GM23338 (cell line): ENCODE measurements at regions not wholly inside any gene's neighbourhood (a gene's known extent, or its start where the extent isn't known, plus 50 kb on each side); places are given as distances from the start of the nearest gene placed in this dataset.
A peak's percentile ranks its signal among the peaks of the same experiment; 100 is the strongest.

Experiments
- ATAC-seq: fragments of 200-7000 bp; cut with Tn5 transposase; 3 replicates; pipeline ENCODE4 v1.9.1; 2020
- DNase-seq: peaks from one replicate; pipeline ENCODE4 v3.0.0-alpha.2; 2015; ENCODE audit warnings: low spot score
- H2AFZ ChIP-seq: fragments of 200-600 bp; sonication (generic); 2 replicates; pipeline ENCODE4 v1.8.0; 2016; ENCODE audit warnings: antibody characterized with exemption, mild to moderate bottlenecking, moderate library complexity
- H3F3A ChIP-seq: fragments of 200-600 bp; sonication (generic); replicated peaks from 2 replicates; pipeline ENCODE4 v1.8.0; 2017; ENCODE audit warnings: antibody characterized with exemption, mixed run types, low read depth
- H3K27ac ChIP-seq: fragments of 200-600 bp; sonication (generic); 2 replicates; pipeline ENCODE4 v1.6.1; 2016; ENCODE audit warnings: low read depth
- H3K27me3 ChIP-seq: fragments of 200-600 bp; sonication (generic); 2 replicates; pipeline ENCODE4 v1.8.0; 2016; ENCODE audit warnings: mild to moderate bottlenecking, mixed run types, moderate library complexity; ENCODE audit not compliant: insufficient read depth
- H3K36me3 ChIP-seq: fragments of 200-600 bp; sonication (generic); 2 replicates; pipeline ENCODE4 v1.8.0; 2016; ENCODE audit warnings: mild to moderate bottlenecking; ENCODE audit not compliant: insufficient read depth
- H3K4me1 ChIP-seq: fragments of 200-600 bp; sonication (generic); 2 replicates; pipeline ENCODE4 v1.8.0; 2016; ENCODE audit warnings: mild to moderate bottlenecking, moderate library complexity; ENCODE audit not compliant: insufficient read depth
- H3K4me2 ChIP-seq: fragments of 200-600 bp; sonication (generic); 2 replicates; pipeline ENCODE4 v1.7.1; 2017; ENCODE audit warnings: mixed run types
- H3K4me3 ChIP-seq: fragments of 200-600 bp; sonication (generic); 2 replicates; pipeline ENCODE4 v1.6.1; 2016; ENCODE audit warnings: mixed run types
- H3K79me2 ChIP-seq: fragments of 200-600 bp; sonication (generic); replicated peaks from 2 replicates; pipeline ENCODE4 v1.8.0; 2017; ENCODE audit warnings: mild to moderate bottlenecking; ENCODE audit not compliant: insufficient read depth
- H3K9me2 ChIP-seq: fragments of 200-600 bp; sonication (generic); 2 replicates; pipeline ENCODE4 v1.8.0; 2017; ENCODE audit not compliant: insufficient read depth
- H4K20me1 ChIP-seq: fragments of 200-600 bp; sonication (generic); replicated peaks from 2 replicates; pipeline ENCODE4 v1.8.0; 2017; ENCODE audit warnings: mild to moderate bottlenecking; ENCODE audit not compliant: insufficient read depth
- H3K27ac Mint-ChIP-seq: 2 replicates; pipeline ENCODE4 v1.8.0; 2020; ENCODE audit warnings: inconsistent platforms, mild to moderate bottlenecking, moderate library complexity, mixed read lengths
- H3K27me3 Mint-ChIP-seq: 3 replicates; pipeline ENCODE4 v1.8.0; 2022; ENCODE audit warnings: low read depth, mild to moderate bottlenecking, moderate library complexity, mixed read lengths, inconsistent platforms; ENCODE audit not compliant: insufficient read depth, poor library complexity
- H3K36me3 Mint-ChIP-seq: 3 replicates; pipeline ENCODE4 v1.8.0; 2021; ENCODE audit warnings: low read depth, mild to moderate bottlenecking, inconsistent platforms, moderate library complexity, mixed read lengths
- H3K4me1 Mint-ChIP-seq: 3 replicates; pipeline ENCODE4 v1.8.0; 2020; ENCODE audit warnings: mild to moderate bottlenecking, inconsistent platforms, mixed read lengths
- H3K4me3 Mint-ChIP-seq: 3 replicates; pipeline ENCODE4 v1.8.0; 2021; ENCODE audit warnings: moderate library complexity, mild to moderate bottlenecking, inconsistent platforms, mixed read lengths
- H3K9me3 Mint-ChIP-seq: 3 replicates; pipeline ENCODE4 v1.8.0; 2020; ENCODE audit warnings: moderate library complexity, mild to moderate bottlenecking, inconsistent platforms, mixed read lengths
- CREB1 ChIP-seq: fragments of 250-450 bp; sonication (Bioruptor Pico); IDR thresholded peaks from 2 replicates; pipeline ENCODE4 v1.5.0; 2020; ENCODE audit warnings: low read depth, mild to moderate bottlenecking, moderate library complexity
- EZH2 ChIP-seq: fragments of 200-600 bp; sonication (generic); IDR thresholded peaks from one replicate; pipeline ENCODE4 v1.8.0; 2017; ENCODE audit warnings: antibody characterized with exemption, mild to moderate bottlenecking, low read depth; ENCODE audit not compliant: unreplicated experiment
- EZH2phosphoT487 ChIP-seq: fragments of 200-600 bp; sonication (generic); IDR thresholded peaks from one replicate; pipeline ENCODE4 v1.8.1; 2018; ENCODE audit warnings: antibody characterized with exemption; ENCODE audit not compliant: unreplicated experiment
- JUNB ChIP-seq: IDR thresholded peaks from one replicate; pipeline ENCODE4 v1.6.1; 2016; ENCODE audit warnings: antibody characterized with exemption; ENCODE audit not compliant: unreplicated experiment
- NANOG ChIP-seq: IDR thresholded peaks from 2 replicates; pipeline ENCODE4 v1.6.1; 2016; ENCODE audit warnings: antibody characterized with exemption, borderline replicate concordance
- POLR2AphosphoS5 ChIP-seq: IDR thresholded peaks from 2 replicates; pipeline ENCODE4 v1.6.1; 2016; ENCODE audit warnings: antibody characterized with exemption, low read depth
- STAT1 ChIP-seq: IDR thresholded peaks from one replicate; pipeline ENCODE4 v1.6.1; 2016; ENCODE audit warnings: antibody characterized with exemption; ENCODE audit not compliant: unreplicated experiment
- ZNF114 ChIP-seq: fragments of 250-450 bp; sonication (Bioruptor Pico); IDR thresholded peaks from 2 replicates; pipeline ENCODE4 v1.5.0; 2020; ENCODE audit warnings: mild to moderate bottlenecking, moderate library complexity
- ZNF331 ChIP-seq: fragments of 250-450 bp; sonication (Bioruptor Pico); IDR thresholded peaks from 2 replicates; pipeline ENCODE4 v1.5.0; 2020; ENCODE audit warnings: low read depth, mild to moderate bottlenecking, moderate library complexity
- TF ChIP-seq, protein P1 (sequence below): IDR thresholded peaks from one replicate; pipeline ENCODE4 v1.6.1; 2018; ENCODE audit warnings: antibody characterized with exemption; ENCODE audit not compliant: unreplicated experiment
- TF ChIP-seq, protein P2 (sequence below): IDR thresholded peaks from 2 replicates; pipeline ENCODE4 v1.6.1; 2016; ENCODE audit warnings: antibody characterized with exemption
- TF ChIP-seq, protein P3 (sequence below): fragments of 250-450 bp; sonication (Bioruptor Pico); IDR thresholded peaks from 2 replicates; pipeline ENCODE4 v1.5.0; 2020; ENCODE audit warnings: mild to moderate bottlenecking, moderate library complexity
- TF ChIP-seq, protein P4 (sequence below), 2 experiments: fragments of 200-600 bp in 1 of 2; sonication (generic) in 1 of 2; conservative IDR thresholded peaks; 2 replicates each; pipeline versions ENCODE4 v1.5.1 to v1.6.1; 2016 to 2017; ENCODE audit warnings: antibody characterized with exemption in 2 of 2, low read depth in 2 of 2, mild to moderate bottlenecking in 2 of 2, moderate library complexity in 1 of 2

DNA sequence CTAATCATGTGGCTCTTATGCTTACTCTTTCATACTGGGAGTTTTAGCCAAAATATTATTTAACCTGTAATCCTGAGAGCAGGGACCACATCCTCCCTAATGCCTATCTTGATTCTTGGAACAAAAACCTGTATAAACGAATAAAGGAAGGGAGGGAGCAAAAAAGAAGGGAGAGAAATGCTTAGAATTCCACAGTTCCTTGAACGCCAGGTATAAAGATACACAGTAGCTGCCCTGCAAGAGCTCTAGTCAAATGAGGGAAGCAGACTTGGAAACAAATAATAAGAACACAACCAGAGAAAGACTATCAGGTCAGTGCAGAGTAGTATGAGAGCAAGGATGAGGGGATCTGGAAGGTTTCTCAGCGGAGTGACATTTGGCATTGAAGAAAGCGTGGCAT, 116.3 kb downstream of the SLC30A10 start:
- Histone ChIP-seq H2AFZ (0 out of 2 replicates have a peak overlapping the region, but pooled peaks have one; percentile 49), H3K9me2 (no peaks in the 10 kb centered on the region), H3K4me1 (peaks cover 10% of the 10 kb centered on the region; the same call in 1 of the 2 replicates), H3K27me3 (no peaks in the 10 kb centered on the region), H3K79me2 (no peaks in the 10 kb centered on the region), H3K27ac (no peak overlapping the region), H4K20me1 (no peaks in the 10 kb centered on the region), H3K4me2 (peak overlapping the region; percentile 29), H3K36me3 (no peaks in the 10 kb centered on the region), H3K4me3 (no peak overlapping the region), H3F3A (no peaks in the 10 kb centered on the region)
- Mint-ChIP-seq H3K9me3 (no peaks in the 10 kb centered on the region), H3K36me3 (no peaks in the 10 kb centered on the region), H3K27ac (no peak overlapping the region), H3K27me3 (no peaks in the 10 kb centered on the region), H3K4me1 (no peaks in the 10 kb centered on the region), H3K4me3 (no peak overlapping the region)
- ATAC-seq (peak; percentile 53), DNase-seq (peak; percentile 51)
- TF ChIP-seq, protein P1, sequence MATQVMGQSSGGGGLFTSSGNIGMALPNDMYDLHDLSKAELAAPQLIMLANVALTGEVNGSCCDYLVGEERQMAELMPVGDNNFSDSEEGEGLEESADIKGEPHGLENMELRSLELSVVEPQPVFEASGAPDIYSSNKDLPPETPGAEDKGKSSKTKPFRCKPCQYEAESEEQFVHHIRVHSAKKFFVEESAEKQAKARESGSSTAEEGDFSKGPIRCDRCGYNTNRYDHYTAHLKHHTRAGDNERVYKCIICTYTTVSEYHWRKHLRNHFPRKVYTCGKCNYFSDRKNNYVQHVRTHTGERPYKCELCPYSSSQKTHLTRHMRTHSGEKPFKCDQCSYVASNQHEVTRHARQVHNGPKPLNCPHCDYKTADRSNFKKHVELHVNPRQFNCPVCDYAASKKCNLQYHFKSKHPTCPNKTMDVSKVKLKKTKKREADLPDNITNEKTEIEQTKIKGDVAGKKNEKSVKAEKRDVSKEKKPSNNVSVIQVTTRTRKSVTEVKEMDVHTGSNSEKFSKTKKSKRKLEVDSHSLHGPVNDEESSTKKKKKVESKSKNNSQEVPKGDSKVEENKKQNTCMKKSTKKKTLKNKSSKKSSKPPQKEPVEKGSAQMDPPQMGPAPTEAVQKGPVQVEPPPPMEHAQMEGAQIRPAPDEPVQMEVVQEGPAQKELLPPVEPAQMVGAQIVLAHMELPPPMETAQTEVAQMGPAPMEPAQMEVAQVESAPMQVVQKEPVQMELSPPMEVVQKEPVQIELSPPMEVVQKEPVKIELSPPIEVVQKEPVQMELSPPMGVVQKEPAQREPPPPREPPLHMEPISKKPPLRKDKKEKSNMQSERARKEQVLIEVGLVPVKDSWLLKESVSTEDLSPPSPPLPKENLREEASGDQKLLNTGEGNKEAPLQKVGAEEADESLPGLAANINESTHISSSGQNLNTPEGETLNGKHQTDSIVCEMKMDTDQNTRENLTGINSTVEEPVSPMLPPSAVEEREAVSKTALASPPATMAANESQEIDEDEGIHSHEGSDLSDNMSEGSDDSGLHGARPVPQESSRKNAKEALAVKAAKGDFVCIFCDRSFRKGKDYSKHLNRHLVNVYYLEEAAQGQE, result no peak
- TF ChIP-seq POLR2AphosphoS5 (no peak), JUNB (no peak), ZNF331 (CRISPR knock-in tag) (no peak), EZH2 (no peak), NANOG (no peak), CREB1 (CRISPR knock-in tag) (no peak), STAT1 (no peak), ZNF114 (CRISPR knock-in tag) (no peak), EZH2phosphoT487 (no peak)
- TF ChIP-seq, protein P2, sequence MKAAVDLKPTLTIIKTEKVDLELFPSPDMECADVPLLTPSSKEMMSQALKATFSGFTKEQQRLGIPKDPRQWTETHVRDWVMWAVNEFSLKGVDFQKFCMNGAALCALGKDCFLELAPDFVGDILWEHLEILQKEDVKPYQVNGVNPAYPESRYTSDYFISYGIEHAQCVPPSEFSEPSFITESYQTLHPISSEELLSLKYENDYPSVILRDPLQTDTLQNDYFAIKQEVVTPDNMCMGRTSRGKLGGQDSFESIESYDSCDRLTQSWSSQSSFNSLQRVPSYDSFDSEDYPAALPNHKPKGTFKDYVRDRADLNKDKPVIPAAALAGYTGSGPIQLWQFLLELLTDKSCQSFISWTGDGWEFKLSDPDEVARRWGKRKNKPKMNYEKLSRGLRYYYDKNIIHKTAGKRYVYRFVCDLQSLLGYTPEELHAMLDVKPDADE, result no peak
- TF ChIP-seq, protein P3, sequence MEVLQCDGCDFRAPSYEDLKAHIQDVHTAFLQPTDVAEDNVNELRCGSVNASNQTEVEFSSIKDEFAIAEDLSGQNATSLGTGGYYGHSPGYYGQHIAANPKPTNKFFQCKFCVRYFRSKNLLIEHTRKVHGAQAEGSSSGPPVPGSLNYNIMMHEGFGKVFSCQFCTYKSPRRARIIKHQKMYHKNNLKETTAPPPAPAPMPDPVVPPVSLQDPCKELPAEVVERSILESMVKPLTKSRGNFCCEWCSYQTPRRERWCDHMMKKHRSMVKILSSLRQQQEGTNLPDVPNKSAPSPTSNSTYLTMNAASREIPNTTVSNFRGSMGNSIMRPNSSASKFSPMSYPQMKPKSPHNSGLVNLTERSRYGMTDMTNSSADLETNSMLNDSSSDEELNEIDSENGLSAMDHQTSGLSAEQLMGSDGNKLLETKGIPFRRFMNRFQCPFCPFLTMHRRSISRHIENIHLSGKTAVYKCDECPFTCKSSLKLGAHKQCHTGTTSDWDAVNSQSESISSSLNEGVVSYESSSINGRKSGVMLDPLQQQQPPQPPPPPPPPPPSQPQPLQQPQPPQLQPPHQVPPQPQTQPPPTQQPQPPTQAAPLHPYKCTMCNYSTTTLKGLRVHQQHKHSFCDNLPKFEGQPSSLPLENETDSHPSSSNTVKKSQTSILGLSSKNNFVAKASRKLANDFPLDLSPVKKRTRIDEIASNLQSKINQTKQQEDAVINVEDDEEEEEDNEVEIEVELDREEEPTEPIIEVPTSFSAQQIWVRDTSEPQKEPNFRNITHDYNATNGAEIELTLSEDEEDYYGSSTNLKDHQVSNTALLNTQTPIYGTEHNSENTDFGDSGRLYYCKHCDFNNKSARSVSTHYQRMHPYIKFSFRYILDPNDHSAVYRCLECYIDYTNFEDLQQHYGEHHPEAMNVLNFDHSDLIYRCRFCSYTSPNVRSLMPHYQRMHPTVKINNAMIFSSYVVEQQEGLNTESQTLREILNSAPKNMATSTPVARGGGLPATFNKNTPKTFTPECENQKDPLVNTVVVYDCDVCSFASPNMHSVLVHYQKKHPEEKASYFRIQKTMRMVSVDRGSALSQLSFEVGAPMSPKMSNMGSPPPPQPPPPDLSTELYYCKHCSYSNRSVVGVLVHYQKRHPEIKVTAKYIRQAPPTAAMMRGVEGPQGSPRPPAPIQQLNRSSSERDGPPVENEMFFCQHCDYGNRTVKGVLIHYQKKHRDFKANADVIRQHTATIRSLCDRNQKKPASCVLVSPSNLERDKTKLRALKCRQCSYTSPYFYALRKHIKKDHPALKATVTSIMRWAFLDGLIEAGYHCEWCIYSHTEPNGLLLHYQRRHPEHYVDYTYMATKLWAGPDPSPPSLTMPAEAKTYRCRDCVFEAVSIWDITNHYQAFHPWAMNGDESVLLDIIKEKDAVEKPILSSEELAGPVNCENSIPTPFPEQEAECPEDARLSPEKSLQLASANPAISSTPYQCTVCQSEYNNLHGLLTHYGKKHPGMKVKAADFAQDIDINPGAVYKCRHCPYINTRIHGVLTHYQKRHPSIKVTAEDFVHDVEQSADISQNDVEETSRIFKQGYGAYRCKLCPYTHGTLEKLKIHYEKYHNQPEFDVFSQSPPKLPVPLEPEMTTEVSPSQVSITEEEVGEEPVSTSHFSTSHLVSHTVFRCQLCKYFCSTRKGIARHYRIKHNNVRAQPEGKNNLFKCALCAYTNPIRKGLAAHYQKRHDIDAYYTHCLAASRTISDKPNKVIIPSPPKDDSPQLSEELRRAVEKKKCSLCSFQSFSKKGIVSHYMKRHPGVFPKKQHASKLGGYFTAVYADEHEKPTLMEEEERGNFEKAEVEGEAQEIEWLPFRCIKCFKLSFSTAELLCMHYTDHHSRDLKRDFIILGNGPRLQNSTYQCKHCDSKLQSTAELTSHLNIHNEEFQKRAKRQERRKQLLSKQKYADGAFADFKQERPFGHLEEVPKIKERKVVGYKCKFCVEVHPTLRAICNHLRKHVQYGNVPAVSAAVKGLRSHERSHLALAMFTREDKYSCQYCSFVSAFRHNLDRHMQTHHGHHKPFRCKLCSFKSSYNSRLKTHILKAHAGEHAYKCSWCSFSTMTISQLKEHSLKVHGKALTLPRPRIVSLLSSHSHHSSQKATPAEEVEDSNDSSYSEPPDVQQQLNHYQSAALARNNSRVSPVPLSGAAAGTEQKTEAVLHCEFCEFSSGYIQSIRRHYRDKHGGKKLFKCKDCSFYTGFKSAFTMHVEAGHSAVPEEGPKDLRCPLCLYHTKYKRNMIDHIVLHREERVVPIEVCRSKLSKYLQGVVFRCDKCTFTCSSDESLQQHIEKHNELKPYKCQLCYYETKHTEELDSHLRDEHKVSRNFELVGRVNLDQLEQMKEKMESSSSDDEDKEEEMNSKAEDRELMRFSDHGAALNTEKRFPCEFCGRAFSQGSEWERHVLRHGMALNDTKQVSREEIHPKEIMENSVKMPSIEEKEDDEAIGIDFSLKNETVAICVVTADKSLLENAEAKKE (CRISPR knock-in tag), result no peak
- TF ChIP-seq, protein P4, sequence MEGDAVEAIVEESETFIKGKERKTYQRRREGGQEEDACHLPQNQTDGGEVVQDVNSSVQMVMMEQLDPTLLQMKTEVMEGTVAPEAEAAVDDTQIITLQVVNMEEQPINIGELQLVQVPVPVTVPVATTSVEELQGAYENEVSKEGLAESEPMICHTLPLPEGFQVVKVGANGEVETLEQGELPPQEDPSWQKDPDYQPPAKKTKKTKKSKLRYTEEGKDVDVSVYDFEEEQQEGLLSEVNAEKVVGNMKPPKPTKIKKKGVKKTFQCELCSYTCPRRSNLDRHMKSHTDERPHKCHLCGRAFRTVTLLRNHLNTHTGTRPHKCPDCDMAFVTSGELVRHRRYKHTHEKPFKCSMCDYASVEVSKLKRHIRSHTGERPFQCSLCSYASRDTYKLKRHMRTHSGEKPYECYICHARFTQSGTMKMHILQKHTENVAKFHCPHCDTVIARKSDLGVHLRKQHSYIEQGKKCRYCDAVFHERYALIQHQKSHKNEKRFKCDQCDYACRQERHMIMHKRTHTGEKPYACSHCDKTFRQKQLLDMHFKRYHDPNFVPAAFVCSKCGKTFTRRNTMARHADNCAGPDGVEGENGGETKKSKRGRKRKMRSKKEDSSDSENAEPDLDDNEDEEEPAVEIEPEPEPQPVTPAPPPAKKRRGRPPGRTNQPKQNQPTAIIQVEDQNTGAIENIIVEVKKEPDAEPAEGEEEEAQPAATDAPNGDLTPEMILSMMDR (conservative IDR thresholded peaks at IDR 0.05; ENCODE audit: low read depth in 2 of 2), result no peak
